ENCODE measurements at regions not wholly inside any gene's neighbourhood (a gene's known extent, or its start where the extent isn't known, plus 50 kb on each side); places are given as distances from the start of the nearest gene placed in this dataset.
A peak's percentile ranks its signal among the peaks of the same experiment; 100 is the strongest.

DNA sequence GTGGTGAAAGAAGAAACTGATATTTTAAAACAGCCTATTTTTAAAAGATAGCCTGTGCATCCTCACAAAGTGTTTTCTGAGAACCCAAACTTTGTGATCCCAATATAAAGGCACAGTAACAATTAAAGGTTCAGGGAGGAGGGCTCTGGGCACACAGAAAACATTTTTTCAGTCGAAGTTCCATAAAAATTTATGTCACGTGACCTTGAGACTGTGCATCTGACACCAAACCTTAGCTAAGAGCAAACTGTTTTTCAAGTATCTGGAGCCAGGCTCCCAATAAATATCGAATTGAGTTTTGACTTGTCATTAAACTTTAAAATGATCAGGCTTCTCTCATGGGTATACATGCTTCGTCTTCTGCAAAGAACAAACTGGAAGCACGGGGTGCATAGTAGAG lies 177.9 kb downstream of the BEND2 start (continued):
- peak; percentile 70 for TF ChIP-seq RAD51 (IDR thresholded peaks at IDR 0.05; ENCODE audit: borderline replicate concordance, low read depth)
- TF ChIP-seq ETV1 (tag; conservative IDR thresholded peaks at IDR 0.05; ENCODE audit: low read depth) = no peak
- TF ChIP-seq, protein P1, sequence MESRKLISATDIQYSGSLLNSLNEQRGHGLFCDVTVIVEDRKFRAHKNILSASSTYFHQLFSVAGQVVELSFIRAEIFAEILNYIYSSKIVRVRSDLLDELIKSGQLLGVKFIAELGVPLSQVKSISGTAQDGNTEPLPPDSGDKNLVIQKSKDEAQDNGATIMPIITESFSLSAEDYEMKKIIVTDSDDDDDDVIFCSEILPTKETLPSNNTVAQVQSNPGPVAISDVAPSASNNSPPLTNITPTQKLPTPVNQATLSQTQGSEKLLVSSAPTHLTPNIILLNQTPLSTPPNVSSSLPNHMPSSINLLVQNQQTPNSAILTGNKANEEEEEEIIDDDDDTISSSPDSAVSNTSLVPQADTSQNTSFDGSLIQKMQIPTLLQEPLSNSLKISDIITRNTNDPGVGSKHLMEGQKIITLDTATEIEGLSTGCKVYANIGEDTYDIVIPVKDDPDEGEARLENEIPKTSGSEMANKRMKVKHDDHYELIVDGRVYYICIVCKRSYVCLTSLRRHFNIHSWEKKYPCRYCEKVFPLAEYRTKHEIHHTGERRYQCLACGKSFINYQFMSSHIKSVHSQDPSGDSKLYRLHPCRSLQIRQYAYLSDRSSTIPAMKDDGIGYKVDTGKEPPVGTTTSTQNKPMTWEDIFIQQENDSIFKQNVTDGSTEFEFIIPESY (CRISPR knock-in tag; IDR thresholded peaks at IDR 0.05) = no peak
- TF ChIP-seq, protein P2, sequence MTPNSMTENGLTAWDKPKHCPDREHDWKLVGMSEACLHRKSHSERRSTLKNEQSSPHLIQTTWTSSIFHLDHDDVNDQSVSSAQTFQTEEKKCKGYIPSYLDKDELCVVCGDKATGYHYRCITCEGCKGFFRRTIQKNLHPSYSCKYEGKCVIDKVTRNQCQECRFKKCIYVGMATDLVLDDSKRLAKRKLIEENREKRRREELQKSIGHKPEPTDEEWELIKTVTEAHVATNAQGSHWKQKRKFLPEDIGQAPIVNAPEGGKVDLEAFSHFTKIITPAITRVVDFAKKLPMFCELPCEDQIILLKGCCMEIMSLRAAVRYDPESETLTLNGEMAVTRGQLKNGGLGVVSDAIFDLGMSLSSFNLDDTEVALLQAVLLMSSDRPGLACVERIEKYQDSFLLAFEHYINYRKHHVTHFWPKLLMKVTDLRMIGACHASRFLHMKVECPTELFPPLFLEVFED (CRISPR knock-in tag; conservative IDR thresholded peaks at IDR 0.05) = no peak

DNA sequence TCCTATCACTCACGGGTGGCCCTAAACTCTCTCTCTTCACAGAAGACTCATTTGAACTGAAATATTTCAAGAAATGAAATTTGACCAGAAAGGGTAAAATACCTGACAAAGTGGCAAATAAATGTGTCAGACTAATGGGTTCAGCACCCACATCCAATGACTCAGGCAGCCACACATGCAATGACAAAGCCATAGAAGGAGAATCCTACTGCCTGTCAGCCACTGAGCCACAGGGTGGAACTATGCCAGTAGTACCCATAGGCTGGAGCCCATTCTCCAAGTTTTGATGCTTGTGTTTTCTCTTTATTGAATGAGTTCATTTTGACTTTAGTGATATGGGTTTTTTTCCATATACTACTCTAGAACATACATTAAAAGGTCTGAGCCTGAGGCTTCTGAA lies 179.0 kb downstream of the BEND2 start:
- ChIA-PET CTCF (ENCODE audit: low intra/inter-chr PET ratio) (no interaction called here), POLR2A (no interaction called here)
- no peak for ATAC-seq
- no CpG with 5 or more reads among the region's 1 CpG for WGBS (ENCODE audit: insufficient coverage, low coverage, missing lambda C conversion rate)
- no peaks in the 10 kb centered on the region for H3K9me3 ChIP-seq (replicated peaks; ENCODE audit: control insufficient read depth, insufficient read depth, low read depth, low read length)
- H2AFZ ChIP-seq (ENCODE audit: low read depth, low read length) = no peak overlapping the region
- intact Hi-C loops (cut with micrococcal nuclease) (no loop called here), in situ Hi-C loops (cut with MboI) (no loop called here)
- no peak overlapping the region for H3K27ac ChIP-seq (ENCODE audit: extremely low read depth, low read depth, low read length)
- no peaks in the 10 kb centered on the region for H3K9me1 ChIP-seq (ENCODE audit: control insufficient read depth, insufficient read depth, low read length)
- H3K36me3 ChIP-seq (ENCODE audit: control insufficient read depth, insufficient read depth, low read length) = no peaks in the 10 kb centered on the region
- DNase-seq (ENCODE audit: extremely low read depth in 1 of 4, low spot score in 3 of 4) = no peak
- no peak overlapping the region for H3K4me2 ChIP-seq (ENCODE audit: insufficient read depth, low read length)
- BruUV-seq (replicated peaks) = no TSS peak
- no peak for FAIRE-seq
- H3K9ac ChIP-seq (ENCODE audit: insufficient read depth in 1 of 2, low read depth in 2 of 2, low read length in 2 of 2) = no peak overlapping the region
- H3K4me3 ChIP-seq = no peak overlapping the region
- H3K79me2 ChIP-seq (ENCODE audit: control insufficient read depth, insufficient read depth, low read length) = no peaks in the 10 kb centered on the region
- no peaks in the 10 kb centered on the region for H3K27me3 ChIP-seq (ENCODE audit: control insufficient read depth in 2 of 2, insufficient read depth in 2 of 2, low read length in 2 of 2)
- no peaks in the 10 kb centered on the region for H4K20me1 ChIP-seq (replicated peaks; ENCODE audit: control insufficient read depth, insufficient read depth, low read length)
- no peaks in the 10 kb centered on the region for H3K4me1 ChIP-seq (replicated peaks in 1 of 2; ENCODE audit: control insufficient read depth in 2 of 2, insufficient read depth in 2 of 2, low read length in 2 of 2)
- TF ChIP-seq HIVEP1 (CRISPR knock-in tag; IDR thresholded peaks at IDR 0.05) (no peak), ZNF778 (CRISPR knock-in tag; IDR thresholded peaks at IDR 0.05) (no peak), TAF7 (tag; IDR thresholded peaks at IDR 0.05) (no peak), ZNF311 (CRISPR knock-in tag; IDR thresholded peaks at IDR 0.05) (no peak), ZFX (CRISPR knock-in tag; IDR thresholded peaks at IDR 0.05) (no peak), MCM2 (IDR thresholded peaks at IDR 0.05; ENCODE audit: low read depth) (no peak), ARHGAP35 (IDR thresholded peaks at IDR 0.05; ENCODE audit: partially characterized antibody) (no peak), NEUROD1 (IDR thresholded peaks at IDR 0.05; ENCODE audit: borderline replicate concordance, low read depth, low read length, partially characterized antibody) (no peak), SMC3 (conservative IDR thresholded peaks at IDR 0.05; ENCODE audit: insufficient read depth, low read depth, low read length) (no peak)
- TF ChIP-seq, protein P3, sequence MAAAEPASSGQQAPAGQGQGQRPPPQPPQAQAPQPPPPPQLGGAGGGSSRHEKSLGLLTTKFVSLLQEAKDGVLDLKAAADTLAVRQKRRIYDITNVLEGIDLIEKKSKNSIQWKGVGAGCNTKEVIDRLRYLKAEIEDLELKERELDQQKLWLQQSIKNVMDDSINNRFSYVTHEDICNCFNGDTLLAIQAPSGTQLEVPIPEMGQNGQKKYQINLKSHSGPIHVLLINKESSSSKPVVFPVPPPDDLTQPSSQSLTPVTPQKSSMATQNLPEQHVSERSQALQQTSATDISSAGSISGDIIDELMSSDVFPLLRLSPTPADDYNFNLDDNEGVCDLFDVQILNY (CRISPR knock-in tag; IDR thresholded peaks at IDR 0.05) = no peak
- TF ChIP-seq, protein P2 (CRISPR knock-in tag; conservative IDR thresholded peaks at IDR 0.05) = no peak
- TF ChIP-seq, protein P4, sequence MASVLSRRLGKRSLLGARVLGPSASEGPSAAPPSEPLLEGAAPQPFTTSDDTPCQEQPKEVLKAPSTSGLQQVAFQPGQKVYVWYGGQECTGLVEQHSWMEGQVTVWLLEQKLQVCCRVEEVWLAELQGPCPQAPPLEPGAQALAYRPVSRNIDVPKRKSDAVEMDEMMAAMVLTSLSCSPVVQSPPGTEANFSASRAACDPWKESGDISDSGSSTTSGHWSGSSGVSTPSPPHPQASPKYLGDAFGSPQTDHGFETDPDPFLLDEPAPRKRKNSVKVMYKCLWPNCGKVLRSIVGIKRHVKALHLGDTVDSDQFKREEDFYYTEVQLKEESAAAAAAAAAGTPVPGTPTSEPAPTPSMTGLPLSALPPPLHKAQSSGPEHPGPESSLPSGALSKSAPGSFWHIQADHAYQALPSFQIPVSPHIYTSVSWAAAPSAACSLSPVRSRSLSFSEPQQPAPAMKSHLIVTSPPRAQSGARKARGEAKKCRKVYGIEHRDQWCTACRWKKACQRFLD (CRISPR knock-in tag; IDR thresholded peaks at IDR 0.05) = no peak

Measured in K562 (cell line).